Fibroblast of lung (primary cell): ENCODE measurements at regions not wholly inside any gene's neighbourhood (a gene's known extent, or its start where the extent isn't known, plus 50 kb on each side); places are given as distances from the start of the nearest gene placed in this dataset.

ENCODE experiments used
- DNase-seq, 2 donors: peaks; one replicate each; pipeline versions ENCODE4 v3.0.0 to v3.0.0-alpha.2; 2010; ENCODE audit warnings: low read depth in 2 of 2
- H2AFZ ChIP-seq: 2 replicates; pipeline ENCODE4 v1.5.1; 2012; ENCODE audit warnings: low read length, control low read depth, inconsistent platforms
- H3K27ac ChIP-seq: 2 replicates; pipeline ENCODE4 v1.5.1; 2011; ENCODE audit warnings: low read length, control low read depth; ENCODE audit not compliant: insufficient read depth
- H3K27me3 ChIP-seq: 2 replicates; pipeline ENCODE4 v1.5.1; 2011; ENCODE audit warnings: mild to moderate bottlenecking, low read length; ENCODE audit not compliant: control insufficient read depth, insufficient read depth
- H3K36me3 ChIP-seq: 2 replicates; pipeline ENCODE4 v1.5.1; 2011; ENCODE audit warnings: low read length; ENCODE audit not compliant: control insufficient read depth, insufficient read depth
- H3K4me1 ChIP-seq: 2 replicates; pipeline ENCODE4 v1.5.1; 2011; ENCODE audit warnings: low read length; ENCODE audit not compliant: control insufficient read depth, insufficient read depth; ENCODE audit errors: extremely low read depth
- H3K4me2 ChIP-seq: 2 replicates; pipeline ENCODE4 v1.5.1; 2011; ENCODE audit warnings: low read length, control low read depth; ENCODE audit not compliant: insufficient read depth; ENCODE audit errors: extremely low read depth
- H3K4me3 ChIP-seq, 4 experiments: fragments of 200-600 bp in 1 of 4; sonication (generic) in 1 of 4; replicated peaks in 1 of 4; 2 replicates each; pipeline ENCODE4 v1.5.1; 2011 to 2016; ENCODE audit warnings: low read length in 4 of 4, low read depth in 3 of 4, mild to moderate bottlenecking in 3 of 4, control low read depth in 2 of 4, inconsistent platforms in 1 of 4, mixed read lengths in 1 of 4; ENCODE audit not compliant: insufficient read depth in 1 of 4; ENCODE audit errors: control extremely low read depth in 1 of 4
- H3K79me2 ChIP-seq: 2 replicates; pipeline ENCODE4 v1.5.1; 2012; ENCODE audit warnings: mild to moderate bottlenecking, low read length, inconsistent platforms; ENCODE audit not compliant: control insufficient read depth, insufficient read depth
- H3K9ac ChIP-seq: 2 replicates; pipeline ENCODE4 v1.5.1; 2011; ENCODE audit warnings: mild to moderate bottlenecking, low read length, control low read depth; ENCODE audit not compliant: insufficient read depth
- H3K9me3 ChIP-seq: 2 replicates; pipeline ENCODE4 v1.5.1; 2012; ENCODE audit warnings: low read depth, low read length; ENCODE audit not compliant: control insufficient read depth, insufficient read depth
- H4K20me1 ChIP-seq: 2 replicates; pipeline ENCODE4 v1.5.1; 2011; ENCODE audit warnings: low read length; ENCODE audit not compliant: control insufficient read depth, insufficient read depth; ENCODE audit errors: extremely low read depth
- EZH2 ChIP-seq: IDR thresholded peaks from 2 replicates; pipeline ENCODE4 v1.5.1; 2012; ENCODE audit warnings: low read length, control low read depth, mild to moderate bottlenecking; ENCODE audit errors: missing control alignments
- TF ChIP-seq, protein P1 (sequence below), 2 donors: IDR thresholded peaks in 1 of 2; conservative IDR thresholded peaks in 1 of 2; 1 replicate in 1 of 2; 2 replicates in 1 of 2; pipeline ENCODE4 v1.5.1; 2011 to 2012; ENCODE audit warnings: low read length in 2 of 2, control low read depth in 1 of 2, inconsistent platforms in 1 of 2, low read depth in 1 of 2, mild to moderate bottlenecking in 1 of 2

DNA sequence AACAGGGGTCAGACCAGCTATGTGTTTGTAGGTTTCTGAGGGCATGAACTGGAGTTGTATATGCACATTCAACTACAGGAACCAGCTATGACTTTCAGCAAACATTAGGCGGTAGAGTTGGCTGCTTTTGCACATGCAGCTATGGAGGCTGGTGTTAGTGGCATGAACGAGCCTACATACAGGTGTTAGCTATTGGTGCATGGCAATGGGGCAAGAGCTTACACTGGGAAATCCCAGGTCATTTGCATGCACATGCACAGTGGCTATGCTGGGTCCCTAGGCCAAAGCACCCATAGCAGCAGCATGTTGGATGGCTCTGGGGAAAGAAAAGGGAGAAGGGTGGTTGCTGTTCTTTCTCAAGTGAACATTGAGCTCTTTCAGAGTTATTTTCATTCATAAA is 1018.5 kb upstream of the PHF14 start:
- H3K9me3 ChIP-seq = no peaks in the 10 kb centered on the region
- no peaks in the 10 kb centered on the region for H3K79me2 ChIP-seq
- H3K27ac ChIP-seq = no peak overlapping the region
- no peaks in the 10 kb centered on the region for H3K27me3 ChIP-seq
- H4K20me1 ChIP-seq = no peaks in the 10 kb centered on the region
- DNase-seq = no peak
- H3K4me1 ChIP-seq = no peaks in the 10 kb centered on the region
- TF ChIP-seq, protein P1, sequence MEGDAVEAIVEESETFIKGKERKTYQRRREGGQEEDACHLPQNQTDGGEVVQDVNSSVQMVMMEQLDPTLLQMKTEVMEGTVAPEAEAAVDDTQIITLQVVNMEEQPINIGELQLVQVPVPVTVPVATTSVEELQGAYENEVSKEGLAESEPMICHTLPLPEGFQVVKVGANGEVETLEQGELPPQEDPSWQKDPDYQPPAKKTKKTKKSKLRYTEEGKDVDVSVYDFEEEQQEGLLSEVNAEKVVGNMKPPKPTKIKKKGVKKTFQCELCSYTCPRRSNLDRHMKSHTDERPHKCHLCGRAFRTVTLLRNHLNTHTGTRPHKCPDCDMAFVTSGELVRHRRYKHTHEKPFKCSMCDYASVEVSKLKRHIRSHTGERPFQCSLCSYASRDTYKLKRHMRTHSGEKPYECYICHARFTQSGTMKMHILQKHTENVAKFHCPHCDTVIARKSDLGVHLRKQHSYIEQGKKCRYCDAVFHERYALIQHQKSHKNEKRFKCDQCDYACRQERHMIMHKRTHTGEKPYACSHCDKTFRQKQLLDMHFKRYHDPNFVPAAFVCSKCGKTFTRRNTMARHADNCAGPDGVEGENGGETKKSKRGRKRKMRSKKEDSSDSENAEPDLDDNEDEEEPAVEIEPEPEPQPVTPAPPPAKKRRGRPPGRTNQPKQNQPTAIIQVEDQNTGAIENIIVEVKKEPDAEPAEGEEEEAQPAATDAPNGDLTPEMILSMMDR (conservative IDR thresholded peaks at IDR 0.05 in 1 of 2, IDR thresholded peaks at IDR 0.05 in 1 of 2; ENCODE audit: low read depth in 1 of 2, low read length in 2 of 2) = no peak
- TF ChIP-seq EZH2 = no peak
- H3K9ac ChIP-seq = no peak overlapping the region
- no peak overlapping the region for H3K4me3 ChIP-seq
- no peak overlapping the region for H3K4me2 ChIP-seq
- H3K36me3 ChIP-seq = no peaks in the 10 kb centered on the region
- no peak overlapping the region for H2AFZ ChIP-seq

DNA sequence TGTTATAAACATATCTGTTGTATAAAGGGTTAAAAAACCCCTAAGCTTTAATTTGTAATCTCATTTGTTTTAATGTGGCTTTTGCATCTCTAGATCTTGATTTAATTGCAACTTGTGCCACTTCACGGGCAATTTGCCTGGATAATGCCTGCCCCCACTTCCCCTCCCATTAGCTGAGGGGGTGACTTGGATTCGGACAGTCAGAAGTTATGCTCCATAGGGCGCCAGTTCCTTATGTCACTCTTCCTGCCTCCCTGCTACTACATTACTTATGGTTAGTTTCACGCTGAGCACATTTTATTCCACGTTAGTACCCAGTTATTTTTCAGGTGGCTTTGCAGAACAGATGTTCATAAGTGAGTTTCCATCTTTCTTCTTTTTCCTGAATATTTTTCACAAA is 1015.2 kb upstream of the PHF14 start:
- H3K4me2 ChIP-seq = no peak overlapping the region
- DNase-seq = no peak
- no peak overlapping the region for H3K9ac ChIP-seq
- H3K4me3 ChIP-seq = no peak overlapping the region
- H3K9me3 ChIP-seq = no peaks in the 10 kb centered on the region
- no peaks in the 10 kb centered on the region for H3K36me3 ChIP-seq
- H3K27me3 ChIP-seq = no peaks in the 10 kb centered on the region
- H3K27ac ChIP-seq = no peak overlapping the region
- no peaks in the 10 kb centered on the region for H3K79me2 ChIP-seq
- TF ChIP-seq EZH2 = no peak
- TF ChIP-seq, protein P1 (conservative IDR thresholded peaks at IDR 0.05 in 1 of 2, IDR thresholded peaks at IDR 0.05 in 1 of 2; ENCODE audit: low read depth in 1 of 2, low read length in 2 of 2) = no peak
- no peaks in the 10 kb centered on the region for H4K20me1 ChIP-seq
- no peak overlapping the region for H2AFZ ChIP-seq
- no peaks in the 10 kb centered on the region for H3K4me1 ChIP-seq

DNA sequence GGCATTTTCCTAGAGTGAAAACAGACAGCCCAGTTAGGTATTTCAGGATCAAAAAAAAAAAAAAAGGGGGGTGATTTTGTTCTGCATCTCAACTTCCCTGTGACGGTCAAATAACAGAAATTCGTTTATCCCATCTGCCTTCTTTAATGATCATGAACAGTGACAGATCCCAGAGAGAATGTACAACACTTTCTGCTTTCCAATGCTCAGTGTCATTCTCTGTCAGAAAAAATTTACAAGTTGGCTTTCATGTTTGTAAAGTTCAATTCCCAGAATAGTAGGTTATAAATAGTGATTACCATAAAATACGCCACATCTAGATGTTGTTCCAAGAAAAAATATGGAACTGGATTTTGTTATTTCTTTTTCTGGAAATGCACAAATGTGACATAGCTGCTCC is 1013.2 kb upstream of the PHF14 start:
- no peak for DNase-seq
- H3K9ac ChIP-seq = no peak overlapping the region
- no peak overlapping the region for H2AFZ ChIP-seq
- no peaks in the 10 kb centered on the region for H3K36me3 ChIP-seq
- H3K4me3 ChIP-seq = no peak overlapping the region
- H3K4me1 ChIP-seq = no peaks in the 10 kb centered on the region
- H3K9me3 ChIP-seq = no peaks in the 10 kb centered on the region
- no peak overlapping the region for H3K4me2 ChIP-seq
- H3K27ac ChIP-seq = no peak overlapping the region
- no peaks in the 10 kb centered on the region for H3K79me2 ChIP-seq
- no peaks in the 10 kb centered on the region for H4K20me1 ChIP-seq
- H3K27me3 ChIP-seq = no peaks in the 10 kb centered on the region
- TF ChIP-seq, protein P1 (conservative IDR thresholded peaks at IDR 0.05 in 1 of 2, IDR thresholded peaks at IDR 0.05 in 1 of 2; ENCODE audit: low read depth in 1 of 2, low read length in 2 of 2) = no peak
- no peak for TF ChIP-seq EZH2
